NCI-H187 (cell line): ENCODE measurements at regions not wholly inside any gene's neighbourhood (a gene's known extent, or its start where the extent isn't known, plus 50 kb on each side); places are given as distances from the start of the nearest gene placed in this dataset.
A peak's percentile ranks its signal among the peaks of the same experiment; 100 is the strongest.
"Not testable (repeated sequence)": the region's sequence is repeated elsewhere in the genome, so short reads cannot be mapped to it uniquely, and the experiment has no call there.

Experiments used
- DNase-seq, 2 experiments: peaks; one replicate each; lab custom pipeline; 2025; lab: John Stamatoyannopoulos, UW

- DNase-seq, result not testable (repeated sequence)
These were observed 57.6 kb upstream of the BOLA1 start for GRCh38 chr1:149841597-149842238.

- DNase-seq, result not testable (repeated sequence)
These were observed 56.8 kb upstream of the BOLA1 start for GRCh38 chr1:149842458-149843064.

GRCh38 chr1:149843431-149844041 is 55.8 kb upstream of the BOLA1 start:
- DNase-seq, result peak in 1 of 2 experiments; percentile 83

GRCh38 chr1:149844101-149844500 is 55.3 kb upstream of the BOLA1 start:
- DNase-seq, result no peak

GRCh38 chr1:149844650-149845255 is 54.6 kb upstream of the BOLA1 start:
- no peak for DNase-seq

GRCh38 chr1:149845416-149845815 is 54.0 kb upstream of the BOLA1 start:
- no peak for DNase-seq

GRCh38 chr1:149846042-149846441 is 53.3 kb upstream of the BOLA1 start:
- no peak for DNase-seq

- no peak for DNase-seq
These were observed 52.5 kb upstream of the BOLA1 start for GRCh38 chr1:149846593-149847466.

GRCh38 chr1:149848340-149849110 is 50.8 kb upstream of the BOLA1 start:
- DNase-seq, result peak; percentile 61 to 77

- no peak for DNase-seq
These were observed 50.0 kb upstream of the BOLA1 start for GRCh38 chr1:149849111-149849946.
